HCT116 (cell line): ENCODE measurements at regions not wholly inside any gene's neighbourhood (a gene's known extent, or its start where the extent isn't known, plus 50 kb on each side); places are given as distances from the start of the nearest gene placed in this dataset.

Experiments used
- ATAC-seq: fragments of 200-7000 bp; cut with Tn5 transposase; 2 replicates; pipeline ENCODE4 v1.9.1; 2020; ENCODE audit warnings: mild to moderate bottlenecking, moderate library complexity
- BruUV-seq: library from RNA; stranded (reverse); fragments of 400-500 nt; replicated peaks from 2 replicates; lab custom pipeline; 2021; lab: Mats Ljungman, UMichigan
- CTCF ChIA-PET: fragments of 300-600 bp; sonication (Branson Sonifier 250); formaldehyde crosslinking; loops from one replicate; lab custom pipeline; 2021; ENCODE audit warnings: antibody characterized with exemption; lab: Charles Lee
- POLR2A ChIA-PET: fragments of 300-600, 350-600 bp; sonication (Branson Sonifier 250); formaldehyde crosslinking; loops from one replicate; lab custom pipeline; 2021; ENCODE audit warnings: antibody characterized with exemption; lab: Charles Lee
- RAD21 ChIA-PET, 2 experiments: fragments of 300-600 bp; sonication (Branson Sonifier 250); formaldehyde crosslinking; loops; one replicate each; lab custom pipeline; 2023; ENCODE audit warnings: low total read pairs in 2 of 2; ENCODE audit not compliant: uncharacterized antibody in 2 of 2, unreplicated experiment in 2 of 2, low non-redundant PET in 1 of 2; lab: Charles Lee
- DNase-seq: peaks from one replicate; pipeline ENCODE4 v3.0.0-alpha.2; 2010; ENCODE audit warnings: low read depth, low spot score
- H2AFZ ChIP-seq: fragments of 200-600 bp; shearing (Covaris generic), sonication (generic); 2 replicates; pipeline ENCODE4 v1.6.1; 2017; ENCODE audit warnings: low read depth, mixed run types, mixed read lengths, antibody characterized with exemption, low read length; ENCODE audit not compliant: poor library complexity, severe bottlenecking
- H3K27ac ChIP-seq: 2 replicates; pipeline ENCODE4 v1.5.1; 2012; ENCODE audit warnings: low read depth, low read length
- H3K27me3 ChIP-seq: fragments of 200-600 bp; sonication (generic); 2 replicates; pipeline ENCODE4 v1.6.1; 2016; ENCODE audit warnings: mixed run types, low read length, mixed read lengths; ENCODE audit not compliant: insufficient read depth
- H3K36me3 ChIP-seq, 2 experiments: fragments of 200-500 bp in 1 of 2; fragments of 200-600 bp in 1 of 2; sonication (Bioruptor generic) in 1 of 2; sonication (generic) in 1 of 2; 2 replicates each; pipeline versions ENCODE4 v1.5.1 to v1.6.1; 2014 to 2016; ENCODE audit warnings: low read length in 2 of 2, inconsistent platforms in 1 of 2, mixed read lengths in 1 of 2, mixed run types in 1 of 2; ENCODE audit not compliant: insufficient read depth in 2 of 2, control insufficient read depth in 1 of 2
- H3K4me1 ChIP-seq, 2 experiments: fragments of 200-600 bp in 1 of 2; sonication (generic) in 1 of 2; 2 replicates each; pipeline versions ENCODE4 v1.5.1 to v1.6.1; 2012 to 2017; ENCODE audit warnings: low read length in 2 of 2, inconsistent platforms in 1 of 2, mild to moderate bottlenecking in 1 of 2, mixed read lengths in 1 of 2, mixed run types in 1 of 2, moderate library complexity in 1 of 2; ENCODE audit not compliant: insufficient read depth in 2 of 2, control insufficient read depth in 1 of 2
- H3K4me2 ChIP-seq: fragments of 200-600 bp; sonication (generic); 2 replicates; pipeline ENCODE4 v1.6.1; 2017; ENCODE audit warnings: mixed run types, low read length, mixed read lengths
- H3K4me3 ChIP-seq, 2 experiments: fragments of 200-600 bp in 1 of 2; sonication (generic) in 1 of 2; replicated peaks in 1 of 2; 2 replicates each; pipeline ENCODE4 v1.5.1; 2011 to 2016; ENCODE audit warnings: low read length in 2 of 2, control low read depth in 1 of 2, low read depth in 1 of 2, mild to moderate bottlenecking in 1 of 2, mixed read lengths in 1 of 2, mixed run types in 1 of 2
- H3K79me2 ChIP-seq: fragments of 200-600 bp; sonication (generic); 2 replicates; pipeline ENCODE4 v1.6.1; 2017; ENCODE audit warnings: mild to moderate bottlenecking, mixed run types, low read length, moderate library complexity, mixed read lengths; ENCODE audit not compliant: insufficient read depth
- H3K9ac ChIP-seq: fragments of 200-600 bp; sonication (generic); 2 replicates; pipeline ENCODE4 v1.6.1; 2016; ENCODE audit warnings: low read length, mixed read lengths
- H3K9me2 ChIP-seq: fragments of 200-600 bp; sonication (generic), shearing (Covaris generic); 2 replicates; pipeline ENCODE4 v1.6.1; 2017; ENCODE audit warnings: mixed run types, mild to moderate bottlenecking, moderate library complexity; ENCODE audit not compliant: insufficient read depth
- H3K9me3 ChIP-seq, 2 experiments: fragments of 200-500 bp in 1 of 2; fragments of 200-600 bp in 1 of 2; sonication (Bioruptor generic) in 1 of 2; sonication (generic) in 1 of 2; 2 replicates each; pipeline ENCODE4 v1.6.1; 2014 to 2017; ENCODE audit warnings: low read length in 2 of 2, mixed read lengths in 2 of 2, inconsistent platforms in 1 of 2, low read depth in 1 of 2, mild to moderate bottlenecking in 1 of 2, mixed run types in 1 of 2, moderate library complexity in 1 of 2; ENCODE audit not compliant: control insufficient read depth in 1 of 2, insufficient read depth in 1 of 2
- H4K20me1 ChIP-seq: fragments of 200-600 bp; sonication (generic), shearing (Covaris generic); 2 replicates; pipeline ENCODE4 v1.6.1; 2017; ENCODE audit warnings: mixed run types, mild to moderate bottlenecking, moderate library complexity; ENCODE audit not compliant: insufficient read depth
- ATF3 ChIP-seq: IDR thresholded peaks from 2 replicates; pipeline ENCODE4 v1.6.1; 2012
- CBX3 ChIP-seq: IDR thresholded peaks from 2 replicates; pipeline ENCODE4 v1.6.1; 2012; ENCODE audit warnings: low read depth
- CEBPB ChIP-seq: IDR thresholded peaks from 2 replicates; pipeline ENCODE4 v1.6.1; 2012; ENCODE audit warnings: low read depth
- EGR1 ChIP-seq: IDR thresholded peaks from 2 replicates; pipeline ENCODE4 v1.6.1; 2012; ENCODE audit warnings: low read depth
- ELF1 ChIP-seq: IDR thresholded peaks from 2 replicates; pipeline ENCODE4 v1.6.1; 2012; ENCODE audit warnings: low read depth, borderline replicate concordance
- EZH2 ChIP-seq: fragments of 200-600 bp; sonication (generic); IDR thresholded peaks from 2 replicates; pipeline ENCODE4 v1.6.1; 2017; ENCODE audit warnings: antibody characterized with exemption, mixed run types
- EZH2phosphoT487 ChIP-seq: fragments of 200-600 bp; IDR thresholded peaks from 2 replicates; pipeline ENCODE4 v1.6.1; 2018; ENCODE audit warnings: antibody characterized with exemption, borderline replicate concordance
- FOSL1 ChIP-seq: IDR thresholded peaks from 2 replicates; pipeline ENCODE4 v1.6.1; 2012; ENCODE audit warnings: low read depth
- JUND ChIP-seq: IDR thresholded peaks from 2 replicates; pipeline ENCODE4 v1.6.1; 2012
- POLR2A ChIP-seq: IDR thresholded peaks from 2 replicates; pipeline ENCODE4 v1.7.0; 2011; ENCODE audit warnings: borderline replicate concordance; ENCODE audit not compliant: insufficient read depth, insufficient read length; ENCODE audit errors: extremely low read depth
- POLR2AphosphoS5 ChIP-seq: IDR thresholded peaks from 2 replicates; pipeline ENCODE4 v1.6.1; 2011; ENCODE audit warnings: mild to moderate bottlenecking, low read depth, low read length, moderate library complexity
- RAD21 ChIP-seq: IDR thresholded peaks from 2 replicates; pipeline ENCODE4 v1.6.1; 2012; ENCODE audit warnings: low read depth, mild to moderate bottlenecking
- REST ChIP-seq: IDR thresholded peaks from 2 replicates; pipeline ENCODE4 v1.6.1; 2012; ENCODE audit warnings: low read depth
- SP1 ChIP-seq: IDR thresholded peaks from 2 replicates; pipeline ENCODE4 v1.6.1; 2012; ENCODE audit warnings: low read depth
- SRF ChIP-seq: IDR thresholded peaks from 2 replicates; pipeline ENCODE4 v1.6.1; 2012; ENCODE audit warnings: low read depth
- TCF7L2 ChIP-seq: IDR thresholded peaks from 2 replicates; pipeline ENCODE4 v1.7.0; 2011; ENCODE audit warnings: borderline replicate concordance, inconsistent platforms; ENCODE audit not compliant: insufficient read depth, insufficient read length; ENCODE audit errors: extremely low read depth
- YY1 ChIP-seq: IDR thresholded peaks from 2 replicates; pipeline ENCODE4 v1.6.1; 2011; ENCODE audit warnings: low read length, low read depth, moderate library complexity, mild to moderate bottlenecking; ENCODE audit not compliant: insufficient replicate concordance; ENCODE audit errors: extremely low read depth
- ZFX ChIP-seq: fragments of 450-650 bp; IDR thresholded peaks from 2 replicates; pipeline ENCODE4 v1.6.1; 2017
- ZNF274 ChIP-seq: fragments of 200-500 bp; sonication (Bioruptor generic); IDR thresholded peaks from 2 replicates; pipeline ENCODE4 v1.6.1; 2014; ENCODE audit warnings: mild to moderate bottlenecking, low read depth, low read length, inconsistent platforms
- intact Hi-C: fragments of 100-400 bp; cut with micrococcal nuclease; formaldehyde crosslinking; loops from 2 replicates; pipeline ENCODE4 v1.10.0; 2022
- TF ChIP-seq, protein P1 (sequence below), 3 experiments: fragments of 200-600 bp in 1 of 3; sonication (generic) in 1 of 3; IDR thresholded peaks in 2 of 3; conservative IDR thresholded peaks in 1 of 3; 2 replicates each; pipeline ENCODE4 v1.5.1; 2012 to 2017; ENCODE audit warnings: low read depth in 2 of 3, low read length in 2 of 3, antibody characterized with exemption in 1 of 3, borderline replicate concordance in 1 of 3, control low read depth in 1 of 3, mild to moderate bottlenecking in 1 of 3, mixed read lengths in 1 of 3, mixed run types in 1 of 3, moderate library complexity in 1 of 3; ENCODE audit not compliant: insufficient read depth in 1 of 3
- TF ChIP-seq, protein P2 (sequence below): IDR thresholded peaks from 2 replicates; pipeline ENCODE4 v1.6.1; 2011; ENCODE audit warnings: mild to moderate bottlenecking, low read length, moderate library complexity; ENCODE audit not compliant: insufficient replicate concordance; ENCODE audit errors: extremely low read depth

DNA sequence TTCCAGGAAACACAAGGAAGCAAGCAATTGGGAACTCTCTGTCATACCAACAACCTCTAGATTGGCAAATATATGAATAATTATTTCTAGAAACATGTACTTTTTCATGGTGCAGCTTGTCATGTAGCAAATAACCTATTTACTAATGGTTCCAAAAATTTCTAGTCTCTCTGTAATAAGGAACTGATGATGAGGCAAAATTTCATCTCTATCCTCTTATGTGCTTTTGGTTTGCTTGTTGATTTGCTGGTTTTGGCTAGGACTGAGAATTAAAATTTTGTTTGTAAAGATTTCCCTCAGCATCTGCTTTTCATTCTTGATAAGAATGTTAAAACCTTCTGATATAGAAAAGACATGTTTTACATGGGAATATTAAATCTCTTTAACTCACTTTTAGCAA is 123.2 kb upstream of the UFM1 start (continued):
- TF ChIP-seq YY1 (no peak), CEBPB (no peak), EGR1 (no peak), POLR2A (no peak), POLR2AphosphoS5 (no peak), FOSL1 (no peak), SP1 (no peak), ZNF274 (no peak), JUND (no peak), CBX3 (no peak), REST (no peak), ELF1 (no peak)

DNA sequence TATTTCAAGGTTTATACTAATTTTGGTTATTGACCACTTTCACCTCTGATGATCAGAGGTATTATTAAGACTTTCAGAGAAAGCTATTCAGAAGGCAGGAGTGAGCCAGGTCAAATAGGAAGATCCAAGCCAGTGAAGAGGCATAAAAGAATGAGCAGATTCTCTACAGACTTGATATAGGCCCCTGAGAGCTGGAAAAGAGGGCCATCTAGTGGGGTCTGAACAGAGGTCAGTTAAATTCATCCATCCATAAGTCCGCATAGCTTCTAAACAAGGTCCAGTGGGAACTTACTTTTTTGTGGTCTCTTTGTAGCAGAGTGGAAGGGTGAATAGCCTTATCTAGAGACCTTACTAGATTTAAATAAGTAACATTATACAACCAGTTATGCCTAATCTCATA is 126.6 kb upstream of the UFM1 start:
- no peaks in the 10 kb centered on the region for H4K20me1 ChIP-seq
- ATAC-seq (no peak), DNase-seq (no peak)
- peaks cover 0 to 14% of the 10 kb centered on the region in 2 experiments; a peak in 2 of 4 replicates for H3K9me3 ChIP-seq
- ChIA-PET POLR2A (no interaction called here), RAD21 (no interaction called here), CTCF (no interaction called here)
- no peaks in the 10 kb centered on the region for H3K9me2 ChIP-seq
- no TSS peak for BruUV-seq
- H3K27ac ChIP-seq, result no peak overlapping the region
- no peak overlapping the region for H3K4me3 ChIP-seq
- no peak overlapping the region for H2AFZ ChIP-seq
- H3K9ac ChIP-seq, result no peak overlapping the region
- H3K36me3 ChIP-seq, result no peaks in the 10 kb centered on the region; a peak in 1 of 4 replicates
- no peaks in the 10 kb centered on the region for H3K79me2 ChIP-seq
- no peak overlapping the region for H3K4me2 ChIP-seq
- H3K27me3 ChIP-seq, result no peaks in the 10 kb centered on the region
- intact Hi-C loops, result no loop called here
- no peaks in the 10 kb centered on the region for H3K4me1 ChIP-seq
- TF ChIP-seq, protein P1, sequence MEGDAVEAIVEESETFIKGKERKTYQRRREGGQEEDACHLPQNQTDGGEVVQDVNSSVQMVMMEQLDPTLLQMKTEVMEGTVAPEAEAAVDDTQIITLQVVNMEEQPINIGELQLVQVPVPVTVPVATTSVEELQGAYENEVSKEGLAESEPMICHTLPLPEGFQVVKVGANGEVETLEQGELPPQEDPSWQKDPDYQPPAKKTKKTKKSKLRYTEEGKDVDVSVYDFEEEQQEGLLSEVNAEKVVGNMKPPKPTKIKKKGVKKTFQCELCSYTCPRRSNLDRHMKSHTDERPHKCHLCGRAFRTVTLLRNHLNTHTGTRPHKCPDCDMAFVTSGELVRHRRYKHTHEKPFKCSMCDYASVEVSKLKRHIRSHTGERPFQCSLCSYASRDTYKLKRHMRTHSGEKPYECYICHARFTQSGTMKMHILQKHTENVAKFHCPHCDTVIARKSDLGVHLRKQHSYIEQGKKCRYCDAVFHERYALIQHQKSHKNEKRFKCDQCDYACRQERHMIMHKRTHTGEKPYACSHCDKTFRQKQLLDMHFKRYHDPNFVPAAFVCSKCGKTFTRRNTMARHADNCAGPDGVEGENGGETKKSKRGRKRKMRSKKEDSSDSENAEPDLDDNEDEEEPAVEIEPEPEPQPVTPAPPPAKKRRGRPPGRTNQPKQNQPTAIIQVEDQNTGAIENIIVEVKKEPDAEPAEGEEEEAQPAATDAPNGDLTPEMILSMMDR (IDR thresholded peaks at IDR 0.05 in 2 of 3, conservative IDR thresholded peaks at IDR 0.05 in 1 of 3; ENCODE audit: borderline replicate concordance in 1 of 3, insufficient read depth in 1 of 3, low read depth in 2 of 3, low read length in 2 of 3), result no peak
- no peak for TF ChIP-seq ATF3
- TF ChIP-seq SRF, result no peak
- TF ChIP-seq CEBPB, result no peak
- TF ChIP-seq JUND, result no peak
- TF ChIP-seq, protein P2, sequence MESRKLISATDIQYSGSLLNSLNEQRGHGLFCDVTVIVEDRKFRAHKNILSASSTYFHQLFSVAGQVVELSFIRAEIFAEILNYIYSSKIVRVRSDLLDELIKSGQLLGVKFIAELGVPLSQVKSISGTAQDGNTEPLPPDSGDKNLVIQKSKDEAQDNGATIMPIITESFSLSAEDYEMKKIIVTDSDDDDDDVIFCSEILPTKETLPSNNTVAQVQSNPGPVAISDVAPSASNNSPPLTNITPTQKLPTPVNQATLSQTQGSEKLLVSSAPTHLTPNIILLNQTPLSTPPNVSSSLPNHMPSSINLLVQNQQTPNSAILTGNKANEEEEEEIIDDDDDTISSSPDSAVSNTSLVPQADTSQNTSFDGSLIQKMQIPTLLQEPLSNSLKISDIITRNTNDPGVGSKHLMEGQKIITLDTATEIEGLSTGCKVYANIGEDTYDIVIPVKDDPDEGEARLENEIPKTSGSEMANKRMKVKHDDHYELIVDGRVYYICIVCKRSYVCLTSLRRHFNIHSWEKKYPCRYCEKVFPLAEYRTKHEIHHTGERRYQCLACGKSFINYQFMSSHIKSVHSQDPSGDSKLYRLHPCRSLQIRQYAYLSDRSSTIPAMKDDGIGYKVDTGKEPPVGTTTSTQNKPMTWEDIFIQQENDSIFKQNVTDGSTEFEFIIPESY, result no peak
- TF ChIP-seq TCF7L2, result no peak
- no peak for TF ChIP-seq CBX3
- TF ChIP-seq ELF1, result no peak
- no peak for TF ChIP-seq ZFX
- TF ChIP-seq EZH2phosphoT487, result no peak
- TF ChIP-seq EZH2, result no peak
- TF ChIP-seq RAD21, result no peak
- no peak for TF ChIP-seq POLR2A
- no peak for TF ChIP-seq SP1
